ENCODE measurements at regions not wholly inside any gene's neighbourhood (a gene's known extent, or its start where the extent isn't known, plus 50 kb on each side); places are given as distances from the start of the nearest gene placed in this dataset.
"Not testable (repeated sequence)": the region's sequence is repeated elsewhere in the genome, so short reads cannot be mapped to it uniquely, and the experiment has no call there.

- no peak for TF ChIP-seq CTCF (IDR thresholded peaks at IDR 0.05; ENCODE audit: low read depth, low read length)
- in situ Hi-C loops (cut with HindIII; ENCODE audit: low sequenced_read_pairs): no loop called here
- H3K4me3 ChIP-seq (ENCODE audit: low read depth, low read length): no peak overlapping the region
- DNase-seq (ENCODE audit: low read depth, low spot score): peak; percentile 52
Observed at GRCh38 chr15:92821491-92822116, 78.5 kb upstream of the CHD2 start.

- TF ChIP-seq CTCF (IDR thresholded peaks at IDR 0.05; ENCODE audit: low read depth, low read length): no peak
- H3K4me3 ChIP-seq (ENCODE audit: low read depth, low read length): no peak overlapping the region
- DNase-seq (ENCODE audit: low read depth, low spot score): no peak
- in situ Hi-C loops (cut with HindIII; ENCODE audit: low sequenced_read_pairs): no loop called here
Observed at GRCh38 chr15:92822216-92823144, 77.6 kb upstream of the CHD2 start.

GRCh38 chr15:92825985-92826384 lies 74.1 kb upstream of the CHD2 start:
- no peak for DNase-seq (ENCODE audit: low read depth, low spot score)
- H3K4me3 ChIP-seq (ENCODE audit: low read depth, low read length): no peak overlapping the region
- TF ChIP-seq CTCF (IDR thresholded peaks at IDR 0.05; ENCODE audit: low read depth, low read length): no peak
- in situ Hi-C loops (cut with HindIII; ENCODE audit: low sequenced_read_pairs): no loop called here

GRCh38 chr15:92827991-92828390 lies 72.1 kb upstream of the CHD2 start:
- H3K4me3 ChIP-seq (ENCODE audit: low read depth, low read length); in situ Hi-C loops (cut with HindIII; ENCODE audit: low sequenced_read_pairs): not testable (repeated sequence)

GRCh38 chr15:92829875-92830274 lies 70.2 kb upstream of the CHD2 start:
- in situ Hi-C loops (cut with HindIII; ENCODE audit: low sequenced_read_pairs): no loop called here
- no peak for TF ChIP-seq CTCF (IDR thresholded peaks at IDR 0.05; ENCODE audit: low read depth, low read length)
- H3K4me3 ChIP-seq (ENCODE audit: low read depth, low read length): no peak overlapping the region
- DNase-seq (ENCODE audit: low read depth, low spot score): no peak

More at GRCh38 chr15:92827991-92828390, 72.1 kb upstream of the CHD2 start:
- not testable (repeated sequence) for DNase-seq (ENCODE audit: low read depth, low spot score)

GRCh38 chr15:92831336-92831654 lies 68.8 kb upstream of the CHD2 start:
- DNase-seq (ENCODE audit: low read depth, low spot score): no peak
- no peak overlapping the region for H3K4me3 ChIP-seq (ENCODE audit: low read depth, low read length)
- in situ Hi-C loops (cut with HindIII; ENCODE audit: low sequenced_read_pairs): no loop called here
- TF ChIP-seq CTCF (IDR thresholded peaks at IDR 0.05; ENCODE audit: low read depth, low read length): no peak

Data from astrocyte of the spinal cord (primary cell).